ENCODE measurements at regions not wholly inside any gene's neighbourhood (a gene's known extent, or its start where the extent isn't known, plus 50 kb on each side); places are given as distances from the start of the nearest gene placed in this dataset.

- ATAC-seq: no peak
- no peak for TF ChIP-seq SNAI2 (CRISPR knock-in tag; IDR thresholded peaks at IDR 0.05)
- TF ChIP-seq POU6F1 (CRISPR knock-in tag; IDR thresholded peaks at IDR 0.05; ENCODE audit: borderline replicate concordance, low read depth): no peak
- no peak for TF ChIP-seq ARNTL (CRISPR knock-in tag; IDR thresholded peaks at IDR 0.05; ENCODE audit: borderline replicate concordance, low read depth)
- no peak for TF ChIP-seq PPARA (CRISPR knock-in tag; IDR thresholded peaks at IDR 0.05; ENCODE audit: borderline replicate concordance)
- TF ChIP-seq ZC3H10 (CRISPR knock-in tag; IDR thresholded peaks at IDR 0.05): no peak
- no peak for TF ChIP-seq ZFP30 (CRISPR knock-in tag; IDR thresholded peaks at IDR 0.05)
- TF ChIP-seq BACH2 (CRISPR knock-in tag; IDR thresholded peaks at IDR 0.05; ENCODE audit: borderline replicate concordance): no peak
- TF ChIP-seq OSR1 (CRISPR knock-in tag; IDR thresholded peaks at IDR 0.05): no peak
- no peak for TF ChIP-seq ISL1 (CRISPR knock-in tag; IDR thresholded peaks at IDR 0.05)
- TF ChIP-seq CSRNP3 (CRISPR knock-in tag; IDR thresholded peaks at IDR 0.05): no peak
- no peak for TF ChIP-seq RARB (CRISPR knock-in tag; IDR thresholded peaks at IDR 0.05)
- no peak for TF ChIP-seq TCF4 (CRISPR knock-in tag; IDR thresholded peaks at IDR 0.05; ENCODE audit: borderline replicate concordance)
- no peak for TF ChIP-seq CREB5 (CRISPR knock-in tag; IDR thresholded peaks at IDR 0.05; ENCODE audit: low read depth)
- TF ChIP-seq ESRRG (CRISPR knock-in tag; IDR thresholded peaks at IDR 0.05): no peak
Measured at GRCh38 chr6:43966853-43967718, 160.2 kb downstream of the MRPL14 start.

- ATAC-seq: no peak
- TF ChIP-seq CSDC2 (CRISPR knock-in tag; IDR thresholded peaks at IDR 0.05) (no peak), ZNF70 (CRISPR knock-in tag; IDR thresholded peaks at IDR 0.05) (no peak), ZFP3 (CRISPR knock-in tag; IDR thresholded peaks at IDR 0.05) (no peak), TOX (CRISPR knock-in tag; IDR thresholded peaks at IDR 0.05; ENCODE audit: borderline replicate concordance) (no peak), ISL1 (CRISPR knock-in tag; IDR thresholded peaks at IDR 0.05) (no peak), RARB (CRISPR knock-in tag; IDR thresholded peaks at IDR 0.05) (no peak), SNAI2 (CRISPR knock-in tag; IDR thresholded peaks at IDR 0.05) (no peak), ARNTL (CRISPR knock-in tag; IDR thresholded peaks at IDR 0.05; ENCODE audit: borderline replicate concordance, low read depth) (no peak), ESRRG (CRISPR knock-in tag; IDR thresholded peaks at IDR 0.05) (no peak), PATZ1 (CRISPR knock-in tag; IDR thresholded peaks at IDR 0.05; ENCODE audit: borderline replicate concordance) (no peak), GLIS3 (CRISPR knock-in tag; IDR thresholded peaks at IDR 0.05) (no peak), POU6F1 (CRISPR knock-in tag; IDR thresholded peaks at IDR 0.05; ENCODE audit: borderline replicate concordance, low read depth) (no peak), OSR1 (CRISPR knock-in tag; IDR thresholded peaks at IDR 0.05) (no peak), ZNF565 (CRISPR knock-in tag; conservative IDR thresholded peaks at IDR 0.05; ENCODE audit: low read depth) (no peak), ZNF8 (CRISPR knock-in tag; IDR thresholded peaks at IDR 0.05) (no peak)
Measured at GRCh38 chr6:43966374-43966658, 160.9 kb downstream of the MRPL14 start.
